Neuronal stem cell (in vitro differentiated cells): ENCODE measurements at regions not wholly inside any gene's neighbourhood (a gene's known extent, or its start where the extent isn't known, plus 50 kb on each side); places are given as distances from the start of the nearest gene placed in this dataset.

ENCODE experiments used
- DNase-seq: peaks from one replicate; pipeline ENCODE4 v3.0.0-alpha.2; 2013; ENCODE audit warnings: low spot score
- H2AFZ ChIP-seq: one replicate; pipeline ENCODE4 v1.6.1; 2013; ENCODE audit warnings: mild to moderate bottlenecking, low read length, inconsistent platforms
- H2AK5ac ChIP-seq: 2 replicates; pipeline ENCODE4 v1.6.1; 2013; ENCODE audit warnings: low read depth, mild to moderate bottlenecking, inconsistent platforms, low read length, moderate library complexity, mixed read lengths
- H2BK120ac ChIP-seq: 2 replicates; pipeline ENCODE4 v1.6.1; 2013; ENCODE audit warnings: low read depth, mild to moderate bottlenecking, inconsistent platforms, low read length, moderate library complexity, mixed read lengths
- H2BK12ac ChIP-seq: one replicate; pipeline ENCODE4 v1.6.1; 2013; ENCODE audit warnings: low read length, inconsistent platforms
- H2BK15ac ChIP-seq: 2 replicates; pipeline ENCODE4 v1.6.1; 2013; ENCODE audit warnings: mild to moderate bottlenecking, low read length, inconsistent platforms, mixed read lengths
- H2BK5ac ChIP-seq: one replicate; pipeline ENCODE4 v1.6.1; 2013; ENCODE audit warnings: inconsistent platforms, mild to moderate bottlenecking, low read length, moderate library complexity
- H3K14ac ChIP-seq: one replicate; pipeline ENCODE4 v1.6.1; 2013; ENCODE audit warnings: low read length, inconsistent platforms
- H3K18ac ChIP-seq: 2 replicates; pipeline ENCODE4 v1.6.1; 2013; ENCODE audit warnings: low read length, inconsistent platforms
- H3K23ac ChIP-seq: 2 replicates; pipeline ENCODE4 v1.6.1; 2013; ENCODE audit warnings: low read depth, mild to moderate bottlenecking, mixed read lengths, low read length, inconsistent platforms; ENCODE audit not compliant: poor library complexity
- H3K27ac ChIP-seq: replicated peaks from 3 replicates; pipeline ENCODE4 v1.5.1; 2013; ENCODE audit warnings: low read length, inconsistent platforms
- H3K27me3 ChIP-seq, 3 experiments: 2 replicates each; pipeline ENCODE4 v1.6.1; 2013; ENCODE audit warnings: low read length in 3 of 3, mild to moderate bottlenecking in 2 of 3, inconsistent platforms in 1 of 3, low read depth in 1 of 3, mixed read lengths in 1 of 3, moderate library complexity in 1 of 3; ENCODE audit not compliant: control insufficient read depth in 3 of 3, insufficient read depth in 3 of 3
- H3K36me3 ChIP-seq, 2 donors: replicated peaks in 1 of 2; 2 replicates each; pipeline ENCODE4 v1.6.1; 2013; ENCODE audit warnings: low read length in 2 of 2; ENCODE audit not compliant: control insufficient read depth in 2 of 2, insufficient read depth in 2 of 2
- H3K4ac ChIP-seq: 2 replicates; pipeline ENCODE4 v1.6.1; 2013; ENCODE audit warnings: inconsistent platforms, mild to moderate bottlenecking, low read length, moderate library complexity
- H3K4me1 ChIP-seq, 2 donors: 1 replicate in 1 of 2; 2 replicates in 1 of 2; pipeline ENCODE4 v1.6.1; 2013; ENCODE audit warnings: low read length in 2 of 2, low read depth in 1 of 2; ENCODE audit not compliant: control insufficient read depth in 2 of 2, insufficient read depth in 1 of 2
- H3K4me2 ChIP-seq: one replicate; pipeline ENCODE4 v1.6.1; 2013; ENCODE audit warnings: mild to moderate bottlenecking, low read length, inconsistent platforms; ENCODE audit not compliant: insufficient read depth, poor library complexity, severe bottlenecking
- H3K4me3 ChIP-seq, 2 donors: 2 replicates each; pipeline ENCODE4 v1.5.1; 2013; ENCODE audit warnings: low read length in 2 of 2, mild to moderate bottlenecking in 2 of 2, inconsistent platforms in 1 of 2, moderate library complexity in 1 of 2
- H3K79me1 ChIP-seq: one replicate; pipeline ENCODE4 v1.6.1; 2013; ENCODE audit warnings: low read depth, mild to moderate bottlenecking, inconsistent platforms, low read length, moderate library complexity
- H3K9ac ChIP-seq: one replicate; pipeline ENCODE4 v1.6.1; 2013; ENCODE audit warnings: mild to moderate bottlenecking, low read depth, low read length, inconsistent platforms; ENCODE audit not compliant: poor library complexity
- H3K9me3 ChIP-seq, 2 donors: replicated peaks in 1 of 2; 2 replicates each; pipeline versions ENCODE3 to v1.6.1; 2013; ENCODE audit warnings: low read length in 2 of 2, mild to moderate bottlenecking in 2 of 2, inconsistent platforms in 1 of 2, low read depth in 1 of 2, mixed read lengths in 1 of 2, moderate library complexity in 1 of 2; ENCODE audit not compliant: control insufficient read depth in 2 of 2, insufficient read depth in 1 of 2
- H4K8ac ChIP-seq: one replicate; pipeline ENCODE4 v1.6.1; 2013; ENCODE audit warnings: low read depth, mild to moderate bottlenecking, inconsistent platforms, low read length, moderate library complexity
- H4K91ac ChIP-seq: one replicate; pipeline ENCODE4 v1.6.1; 2013; ENCODE audit warnings: low read length, low read depth, mild to moderate bottlenecking, inconsistent platforms; ENCODE audit not compliant: poor library complexity
- WGBS, 2 donors: extraction: QIAGEN DNeasy Blood & Tissue Kit; methylation state at CpG; one replicate each; pipeline ENCODE4 v1.1.7; 2013; ENCODE audit warnings: missing lambda C conversion rate in 2 of 2, mixed read lengths in 1 of 2; ENCODE audit not compliant: insufficient read length in 2 of 2, insufficient replicate concordance in 1 of 2; ENCODE audit errors: extremely low coverage in 2 of 2; 5-methylcytosine and 5-hydroxymethylcytosine counted together

DNA sequence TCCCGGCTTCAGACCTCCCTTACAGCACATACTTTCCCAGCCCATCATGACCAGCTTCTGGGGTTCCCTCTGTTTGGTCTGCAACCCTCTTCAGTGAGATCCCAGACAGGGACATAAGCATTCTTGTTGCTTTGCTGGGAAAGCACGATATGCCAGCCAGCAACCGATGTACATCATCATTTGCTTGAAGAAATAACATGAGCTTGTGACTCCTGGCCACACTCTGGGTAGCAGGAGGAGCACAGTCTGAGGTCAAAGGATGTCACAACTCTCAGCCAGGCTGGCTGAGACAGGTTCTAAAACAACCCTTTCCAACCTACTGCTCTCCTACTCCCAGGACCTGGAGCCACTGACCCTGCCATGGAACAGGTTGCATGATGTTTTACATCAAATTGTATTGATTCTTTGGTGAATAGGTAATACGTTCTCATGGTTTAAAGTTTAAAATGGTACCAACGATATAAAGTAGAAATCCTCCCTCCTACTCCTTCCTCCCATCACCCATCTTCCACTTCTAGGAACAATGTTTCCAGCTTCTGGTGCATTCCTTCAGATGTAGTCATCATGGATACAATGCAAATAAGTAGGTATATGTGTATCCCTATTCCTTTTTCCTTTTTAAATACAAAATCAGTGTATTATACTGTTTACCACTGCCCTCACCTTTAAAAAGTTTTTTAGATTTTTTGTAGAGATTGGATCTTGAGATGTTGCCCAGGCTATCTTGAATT, 190.3 kb downstream of the OPA1 start:
- H3K4me3 ChIP-seq, result no peak overlapping the region
- no peak overlapping the region for H2BK120ac ChIP-seq
- peaks cover 7 to 22% of the 10 kb centered on the region in 2 donors for H3K4me1 ChIP-seq
- H3K14ac ChIP-seq, result no peak overlapping the region
- no peak overlapping the region for H3K23ac ChIP-seq
- H3K4me2 ChIP-seq, result no peak overlapping the region
- no peak overlapping the region for H3K9ac ChIP-seq
- H2BK5ac ChIP-seq, result no peak overlapping the region
- no peaks in the 10 kb centered on the region for H3K9me3 ChIP-seq
- H4K91ac ChIP-seq, result no peak overlapping the region
- no peak overlapping the region for H2AFZ ChIP-seq
- H4K8ac ChIP-seq, result no peak overlapping the region
- no peak overlapping the region for H2BK15ac ChIP-seq
- H3K27me3 ChIP-seq, result peaks cover 0 to 13% (median 4%) of the 10 kb centered on the region in 3 experiments
- H3K27ac ChIP-seq, result no peak overlapping the region
- no peaks in the 10 kb centered on the region for H3K79me1 ChIP-seq
- H2BK12ac ChIP-seq, result no peak overlapping the region
- WGBS, 2 donors, result no CpG with 5 or more reads among the region's 5 CpGs
- no peaks in the 10 kb centered on the region for H3K36me3 ChIP-seq
- H2AK5ac ChIP-seq, result no peak overlapping the region
- H3K18ac ChIP-seq, result peak overlapping the region; percentile 87
- H3K4ac ChIP-seq, result no peak overlapping the region
- DNase-seq, result no peak

- Histone ChIP-seq H2AK5ac (no peak overlapping the region), H2BK5ac (no peak overlapping the region)
- no CpG with 5 or more reads among the region's 1 CpG for WGBS, 2 donors
Observed at GRCh38 chr3:193784822-193785221, 191.8 kb downstream of the OPA1 start.

DNA sequence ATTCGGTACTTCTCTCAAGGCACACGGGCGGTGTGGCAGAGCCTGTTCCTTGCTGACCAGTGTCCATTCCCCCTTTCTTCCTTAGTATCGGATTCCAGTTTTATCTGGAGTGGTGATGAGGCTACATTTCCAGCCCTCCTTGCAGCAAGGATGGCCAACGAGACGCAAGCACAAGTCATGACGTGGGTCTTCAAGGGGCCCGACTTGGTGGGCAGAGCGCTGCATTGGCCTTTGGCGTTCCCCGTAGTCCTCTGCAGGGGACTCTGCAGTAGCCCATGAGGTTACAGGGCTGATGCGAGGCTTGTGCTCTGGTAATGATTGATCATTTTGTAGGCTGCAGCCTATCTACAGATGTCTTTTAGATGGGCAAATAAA, 194.5 kb downstream of the OPA1 start:
- DNase-seq, result no peak
- H2BK5ac ChIP-seq, result no peak overlapping the region
- no peaks in the 10 kb centered on the region for H3K9me3 ChIP-seq
- no peak overlapping the region for H2AK5ac ChIP-seq
- H3K4me3 ChIP-seq, result no peak overlapping the region
- H3K36me3 ChIP-seq, result no peaks in the 10 kb centered on the region
- no peak overlapping the region for H3K27ac ChIP-seq
- no peaks in the 10 kb centered on the region for H3K79me1 ChIP-seq
- H2AFZ ChIP-seq, result no peak overlapping the region
- H3K14ac ChIP-seq, result no peak overlapping the region
- H3K27me3 ChIP-seq, result peaks cover 0 to 6% (median 6%) of the 10 kb centered on the region in 3 experiments
- no peak overlapping the region for H2BK12ac ChIP-seq
- H3K23ac ChIP-seq, result no peak overlapping the region
- peak overlapping the region; percentile 13 for H2BK15ac ChIP-seq
- no peak overlapping the region for H3K18ac ChIP-seq
- no peak overlapping the region for H3K4me2 ChIP-seq
- no CpG with 5 or more reads among the region's 12 CpGs for WGBS, 2 donors
- no peak overlapping the region for H3K9ac ChIP-seq
- peak overlapping the region; percentile 1 for H2BK120ac ChIP-seq
- no peak overlapping the region for H4K91ac ChIP-seq
- no peak overlapping the region for H4K8ac ChIP-seq
- H3K4ac ChIP-seq, result no peak overlapping the region
- H3K4me1 ChIP-seq, result peaks cover 7 to 15% of the 10 kb centered on the region in 2 donors

More at GRCh38 chr3:193784822-193785221, 191.8 kb downstream of the OPA1 start:
- H3K36me3 ChIP-seq, result no peaks in the 10 kb centered on the region
- H3K4me1 ChIP-seq, result peaks cover 12 to 27% of the 10 kb centered on the region in 2 donors
- H4K8ac ChIP-seq, result no peak overlapping the region
- no peaks in the 10 kb centered on the region for H3K79me1 ChIP-seq
- peaks cover 0 to 8% (median 4%) of the 10 kb centered on the region in 3 experiments for H3K27me3 ChIP-seq
- H3K4ac ChIP-seq, result no peak overlapping the region
- H3K9ac ChIP-seq, result no peak overlapping the region
- H3K9me3 ChIP-seq, result no peaks in the 10 kb centered on the region
- H3K4me2 ChIP-seq, result no peak overlapping the region
- no peak overlapping the region for H2AFZ ChIP-seq
- H2BK12ac ChIP-seq, result no peak overlapping the region
- no peak overlapping the region for H2BK15ac ChIP-seq
- H3K14ac ChIP-seq, result no peak overlapping the region
- H2BK120ac ChIP-seq, result no peak overlapping the region
- no peak overlapping the region for H4K91ac ChIP-seq
- no peak overlapping the region for H3K4me3 ChIP-seq
- no peak overlapping the region for H3K23ac ChIP-seq
- DNase-seq, result no peak
- H3K27ac ChIP-seq, result no peak overlapping the region
- H3K18ac ChIP-seq, result no peak overlapping the region

DNA sequence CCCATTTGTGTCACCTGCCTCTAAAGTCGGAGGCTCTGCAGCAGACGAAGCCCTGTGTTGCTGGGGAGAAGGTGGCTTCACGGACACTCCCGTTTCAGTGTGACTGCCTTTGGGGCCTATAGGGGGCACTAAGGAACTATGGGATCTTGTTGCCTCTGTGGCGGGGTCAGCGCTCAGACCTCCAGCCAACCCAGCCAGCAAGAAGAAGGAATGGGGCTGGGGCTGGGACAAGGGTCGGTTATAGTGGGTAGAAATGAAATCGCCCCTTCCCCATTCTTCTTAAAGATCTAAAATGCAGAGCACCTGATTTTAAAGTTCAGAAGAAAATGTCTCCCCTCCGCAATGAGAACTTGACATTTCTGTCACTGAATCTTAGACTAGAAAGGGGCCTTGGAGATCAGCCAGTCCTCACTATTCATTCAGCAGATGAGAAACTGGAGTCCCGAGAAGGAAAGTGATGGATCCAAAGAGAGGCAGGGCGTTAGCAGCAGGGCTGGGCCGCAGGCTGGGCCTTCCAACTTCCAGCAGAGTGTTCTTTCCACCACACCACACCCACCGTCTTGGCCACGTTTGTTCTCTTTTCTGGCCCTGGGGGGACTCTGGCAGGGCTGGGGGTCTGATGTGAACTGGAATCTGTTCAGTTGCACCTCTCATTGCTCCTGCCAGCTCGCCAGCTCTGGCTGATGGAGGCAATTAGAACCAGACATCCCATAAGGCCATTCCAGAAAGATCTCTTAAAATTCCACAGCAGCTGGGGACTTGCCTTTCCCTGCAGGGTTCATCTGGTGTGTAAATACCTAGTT, 195.4 kb downstream of the OPA1 start:
- no peak overlapping the region for H2BK12ac ChIP-seq
- H3K36me3 ChIP-seq, result no peaks in the 10 kb centered on the region
- H2AK5ac ChIP-seq, result peak overlapping the region; percentile 7
- no peak overlapping the region for H3K4me3 ChIP-seq
- no peak overlapping the region for H3K23ac ChIP-seq
- H2BK120ac ChIP-seq, result no peak overlapping the region
- no peak overlapping the region for H2BK5ac ChIP-seq
- no peak overlapping the region for H3K9ac ChIP-seq
- H3K18ac ChIP-seq, result peak overlapping the region; percentile 69
- H3K4ac ChIP-seq, result no peak overlapping the region
- no peak overlapping the region for H4K8ac ChIP-seq
- no peak overlapping the region for H3K4me2 ChIP-seq
- WGBS, 2 donors, result no CpG with 5 or more reads among the region's 15 CpGs
- H3K27ac ChIP-seq, result no peak overlapping the region
- H3K79me1 ChIP-seq, result no peaks in the 10 kb centered on the region
- no peak overlapping the region for H3K14ac ChIP-seq
- no peak overlapping the region for H4K91ac ChIP-seq
- peaks cover 0 to 6% (median 6%) of the 10 kb centered on the region in 3 experiments for H3K27me3 ChIP-seq
- peak overlapping the region; percentile 58 for H2AFZ ChIP-seq
- peaks cover 7 to 18% of the 10 kb centered on the region in 2 donors for H3K4me1 ChIP-seq
- peak; percentile 67 for DNase-seq
- H2BK15ac ChIP-seq, result no peak overlapping the region
- no peaks in the 10 kb centered on the region for H3K9me3 ChIP-seq
